Fibroblast of skin of left quadriceps (primary cell): ENCODE measurements at regions not wholly inside any gene's neighbourhood (a gene's known extent, or its start where the extent isn't known, plus 50 kb on each side); places are given as distances from the start of the nearest gene placed in this dataset.
"Not testable (repeated sequence)": the region's sequence is repeated elsewhere in the genome, so short reads cannot be mapped to it uniquely, and the experiment has no call there.

Experiments
- DNase-seq, 2 experiments: peaks; one replicate each; pipeline ENCODE4 v3.0.0-alpha.2; 2013; ENCODE audit warnings: low read depth in 2 of 2

DNA sequence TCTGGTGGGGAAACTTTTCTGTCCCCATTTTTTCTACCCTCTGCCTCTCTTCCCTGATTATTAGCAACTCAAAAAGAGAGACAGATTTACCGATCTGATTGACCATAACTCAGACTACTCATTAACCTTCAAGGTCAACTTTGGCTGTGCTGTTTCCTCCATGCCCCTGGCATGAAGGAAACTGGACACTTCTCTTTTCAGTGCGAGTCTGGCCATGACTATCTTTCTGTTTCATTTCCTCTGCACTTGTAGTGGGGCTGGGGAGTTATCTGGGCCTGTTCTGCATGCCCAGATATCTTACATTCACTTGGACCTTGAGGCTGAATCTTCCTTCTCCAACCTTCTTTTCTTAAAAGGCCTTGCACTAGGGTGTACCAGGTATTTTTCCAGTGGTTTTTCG, 76.9 kb upstream of the SLCO2A1 start:
- no peak for DNase-seq

DNA sequence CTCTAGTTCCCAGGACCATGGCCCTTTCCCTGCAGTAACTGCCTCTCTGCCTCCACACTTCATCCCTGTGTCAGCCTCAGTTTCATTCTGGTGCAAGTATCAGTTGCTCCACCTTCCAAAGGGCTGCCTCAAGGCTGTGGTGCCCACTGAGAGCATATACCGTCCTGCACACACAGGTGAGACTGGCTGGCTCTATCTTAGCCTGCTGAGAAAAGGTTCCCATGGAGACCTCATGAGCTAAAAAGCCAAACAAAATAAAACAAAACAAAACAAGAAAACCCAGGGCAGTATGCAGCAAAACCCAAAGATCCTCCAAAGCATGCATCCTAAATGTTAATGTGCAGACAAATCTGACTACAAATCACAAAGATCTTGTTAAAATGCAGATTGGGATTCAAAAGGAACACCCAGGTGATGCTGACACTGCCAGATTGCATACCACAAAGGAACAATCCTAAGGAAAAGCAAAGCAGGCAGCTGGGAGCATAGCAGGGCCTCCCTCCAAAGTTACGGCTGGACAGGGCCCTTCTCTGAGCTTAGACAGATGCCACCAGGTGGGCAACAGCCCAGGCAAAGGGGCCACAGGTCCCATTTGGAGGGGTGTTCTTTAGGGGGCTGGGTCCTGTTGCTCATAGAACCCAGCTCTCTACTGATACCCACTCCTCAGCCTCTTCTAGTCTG, 76.3 kb upstream of the SLCO2A1 start:
- no peak for DNase-seq

DNA sequence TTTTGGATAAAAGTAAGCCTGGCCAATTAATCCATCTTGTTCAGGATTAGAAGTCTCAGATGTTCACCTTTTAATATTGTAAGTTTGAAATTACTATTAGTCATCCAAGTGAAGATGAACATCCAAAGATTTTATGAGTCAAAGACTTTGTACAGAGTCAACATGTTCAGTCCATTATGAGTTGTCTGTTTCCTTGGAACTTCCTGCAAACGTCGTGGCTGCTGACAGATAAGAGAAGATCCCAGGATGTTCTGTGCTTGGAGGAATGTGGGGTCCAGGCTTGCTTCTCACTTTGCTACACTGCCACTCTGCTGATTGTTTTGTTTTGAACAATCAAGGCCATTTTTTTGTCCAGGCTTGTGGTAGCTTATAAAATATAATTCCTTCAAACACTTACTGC, 74.3 kb upstream of the SLCO2A1 start:
- no peak for DNase-seq

- DNase-seq, result no peak
Observed at GRCh38 chr3:134103470-134103869, 73.7 kb upstream of the SLCO2A1 start.

- no peak for DNase-seq
Observed at GRCh38 chr3:134102976-134103375, 73.3 kb upstream of the SLCO2A1 start.

DNA sequence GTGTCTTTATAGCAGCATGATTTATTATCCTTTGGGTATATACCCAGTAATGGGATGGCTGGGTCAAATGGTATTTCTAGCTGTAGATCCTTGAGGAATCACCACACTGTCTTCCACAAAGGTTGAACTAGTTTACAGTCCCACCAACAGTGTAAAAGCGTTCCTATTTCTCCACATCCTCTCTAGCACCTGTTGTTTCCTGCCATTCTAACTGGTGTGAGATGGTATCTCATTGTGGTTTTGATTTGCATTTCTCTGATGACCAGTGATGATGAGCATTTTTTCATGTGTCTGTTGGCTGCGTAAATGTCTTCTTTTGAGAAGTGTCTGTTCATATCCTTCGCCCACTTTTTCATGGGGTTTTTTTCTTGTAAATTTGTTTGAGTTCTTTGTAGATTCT, 66.5 kb upstream of the SLCO2A1 start:
- not testable (repeated sequence) for DNase-seq

DNA sequence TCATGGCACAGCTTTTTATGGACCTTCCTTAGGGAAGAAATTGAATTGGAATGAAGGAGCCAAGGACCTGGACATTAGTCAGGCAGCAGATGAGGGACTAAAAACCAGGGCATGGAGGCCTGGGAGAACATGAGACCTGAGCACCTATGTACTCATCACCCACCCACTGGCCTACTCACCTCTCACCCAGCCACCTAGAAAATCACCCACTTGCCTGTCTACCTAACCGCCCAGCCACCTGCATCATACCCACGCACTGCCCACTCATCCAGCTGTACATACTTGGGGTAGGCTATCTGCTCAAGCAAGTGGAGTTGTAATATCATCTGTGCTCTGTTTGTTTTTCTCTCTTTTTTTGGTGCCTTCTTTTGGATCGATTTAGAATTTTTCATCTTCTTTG, 65.3 kb upstream of the SLCO2A1 start:
- no peak for DNase-seq

GRCh38 chr3:134094491-134094890, 64.8 kb upstream of the SLCO2A1 start:
- peak; percentile 14 to 24 for DNase-seq

DNA sequence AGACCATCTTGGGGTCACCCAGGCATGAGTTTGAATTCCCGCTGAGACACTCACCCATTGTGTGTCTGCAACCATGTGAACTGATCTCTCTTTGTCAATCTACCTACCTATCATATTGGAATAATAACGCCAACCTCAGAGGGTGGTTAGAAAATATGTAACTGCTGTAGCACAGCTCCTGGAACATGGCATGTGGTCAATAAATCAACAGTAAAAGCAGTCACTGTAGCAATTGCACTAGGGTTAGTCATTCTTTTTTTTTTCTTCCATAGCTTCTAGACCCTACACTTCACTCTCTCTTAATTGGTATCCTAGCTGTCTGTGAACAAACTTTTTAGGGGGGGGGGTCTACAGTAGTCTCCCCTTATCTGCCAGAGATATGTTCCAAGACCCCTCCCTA, 64.2 kb upstream of the SLCO2A1 start:
- DNase-seq, result peak in 1 of 2 experiments; percentile 4

DNA sequence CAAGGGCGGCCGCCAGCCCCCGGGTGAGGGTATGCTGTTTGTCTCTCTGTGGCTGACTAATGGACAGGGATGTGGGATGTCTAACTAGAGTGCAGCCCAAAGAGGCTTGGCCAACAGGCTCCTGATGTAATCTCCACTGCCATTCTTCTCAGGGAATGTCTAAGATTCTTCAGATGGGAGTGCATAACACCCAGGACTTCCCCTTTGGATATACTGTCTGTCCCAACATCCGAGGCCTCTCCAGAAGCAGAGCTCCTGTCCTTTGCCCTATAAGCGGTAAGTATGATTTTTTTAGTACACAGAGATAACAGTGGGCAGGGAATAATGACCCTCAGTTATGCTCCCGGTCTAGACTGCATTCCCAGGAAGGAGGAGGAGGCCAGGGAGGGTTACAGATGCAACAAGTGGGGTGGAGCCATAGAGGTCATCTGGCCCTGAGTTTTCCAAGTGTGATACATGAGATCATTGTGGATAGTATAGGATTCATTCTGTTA, 62.5 kb upstream of the SLCO2A1 start:
- DNase-seq, result no peak

DNA sequence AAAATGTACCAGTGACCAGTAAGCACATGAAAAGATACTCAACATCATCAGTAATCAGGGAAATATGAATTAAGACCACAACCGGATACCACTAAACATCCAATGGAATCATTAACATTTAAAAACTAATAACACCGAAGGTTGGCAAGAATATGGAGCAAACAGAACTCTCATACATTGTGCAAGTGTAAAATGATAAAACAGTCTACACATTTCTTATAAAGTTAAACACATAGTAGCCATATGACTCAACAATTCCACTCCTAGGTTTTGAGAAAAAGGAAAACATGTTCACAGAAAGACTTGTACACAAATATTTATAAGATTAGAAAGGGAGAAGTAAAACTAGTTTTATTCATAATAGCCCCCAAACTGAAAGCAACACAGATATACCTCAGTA, 60.3 kb upstream of the SLCO2A1 start:
- no peak for DNase-seq

GRCh38 chr3:134087060-134087974, 57.6 kb upstream of the SLCO2A1 start:
- DNase-seq, result no peak

DNA sequence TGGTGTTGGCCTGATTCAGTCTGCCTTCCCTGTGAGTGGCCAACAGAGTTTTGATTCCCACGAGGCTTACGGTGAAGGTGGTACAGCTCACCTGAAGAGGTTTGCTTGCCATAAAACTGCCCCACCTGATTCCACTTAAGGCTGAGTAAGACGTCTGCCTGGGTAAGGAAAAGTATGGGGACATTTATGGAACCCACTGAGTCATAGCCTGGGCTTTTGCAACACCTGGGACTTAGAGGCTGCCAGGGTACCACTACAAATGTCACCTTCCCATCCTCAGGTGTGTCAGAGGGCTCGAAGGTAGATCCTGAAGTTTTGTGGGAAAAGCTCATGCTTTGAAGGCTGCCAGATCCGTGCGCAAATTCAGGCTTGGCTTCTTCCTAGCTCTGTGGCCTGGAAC, 56.9 kb upstream of the SLCO2A1 start:
- no peak for DNase-seq

DNA sequence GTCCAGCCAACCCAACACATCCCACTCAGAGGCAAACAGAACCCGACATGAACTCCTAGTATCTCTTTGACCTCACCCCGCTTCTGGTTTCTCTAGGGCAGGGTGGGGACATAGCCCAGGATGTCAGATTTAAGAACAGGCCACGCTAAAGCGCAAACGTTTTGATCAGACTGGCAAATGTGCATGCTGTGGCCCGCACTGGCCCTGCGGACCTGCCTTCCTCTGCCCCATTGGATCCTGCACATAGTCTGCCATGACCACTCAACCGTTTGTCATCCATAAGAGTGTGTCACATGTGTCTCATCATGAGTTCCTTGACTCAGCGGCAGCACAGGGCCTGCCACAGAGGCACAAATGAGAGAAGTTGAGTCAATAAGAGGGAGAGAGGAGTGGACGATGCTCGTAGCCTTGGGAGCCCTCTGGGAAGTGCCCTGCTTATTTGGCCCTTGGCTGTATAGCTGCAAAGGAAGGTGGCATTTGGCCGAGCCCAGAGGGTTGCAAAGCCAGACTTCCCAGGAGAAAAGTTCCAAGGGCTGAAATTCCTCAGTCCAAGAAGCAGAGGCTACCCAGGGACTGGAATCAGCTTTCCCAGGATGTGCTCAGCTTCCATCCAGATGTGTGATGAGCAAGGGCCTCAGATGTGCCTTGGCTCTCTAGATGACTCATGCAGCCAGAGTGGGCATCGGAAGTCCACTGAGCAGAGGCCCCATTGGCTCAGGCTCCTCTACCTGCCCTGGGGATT, 55.5 kb upstream of the SLCO2A1 start:
- DNase-seq, result no peak

DNA sequence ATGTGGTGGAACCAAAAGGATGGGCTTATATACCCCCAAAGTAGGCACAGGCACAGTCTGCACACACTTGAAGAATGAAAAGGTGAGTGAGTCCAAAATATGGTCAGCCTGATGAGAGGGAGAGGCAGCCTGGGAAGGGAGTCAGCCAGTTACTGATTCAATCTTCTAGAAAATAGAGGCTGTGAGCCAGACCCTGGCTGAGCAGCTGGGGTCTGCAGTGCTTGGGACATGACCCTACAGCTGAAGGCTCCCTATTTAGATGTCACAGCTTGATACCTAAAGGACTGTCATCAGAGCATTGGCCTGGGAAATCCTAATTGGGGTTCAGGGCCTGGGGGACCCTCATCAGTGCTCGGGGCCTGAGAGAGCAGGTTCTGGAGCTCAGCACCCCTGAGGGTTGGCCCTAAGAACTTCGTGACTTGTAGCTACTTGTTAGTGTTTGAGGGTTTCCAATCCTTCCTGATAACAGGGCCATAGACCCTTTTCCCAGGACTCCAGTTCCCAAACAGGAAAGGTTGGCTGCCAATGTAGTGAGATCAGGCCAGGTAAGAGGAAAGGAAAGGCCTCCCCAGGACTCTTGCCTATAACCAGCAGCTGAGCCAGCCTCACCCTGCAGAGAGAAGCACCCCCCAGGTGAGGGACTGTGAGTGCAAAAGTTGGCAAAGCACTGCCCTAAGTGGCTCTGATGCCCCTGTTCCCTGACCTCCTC, 54.7 kb upstream of the SLCO2A1 start:
- no peak for DNase-seq

GRCh38 chr3:134083626-134084241, 54.0 kb upstream of the SLCO2A1 start:
- no peak for DNase-seq

DNA sequence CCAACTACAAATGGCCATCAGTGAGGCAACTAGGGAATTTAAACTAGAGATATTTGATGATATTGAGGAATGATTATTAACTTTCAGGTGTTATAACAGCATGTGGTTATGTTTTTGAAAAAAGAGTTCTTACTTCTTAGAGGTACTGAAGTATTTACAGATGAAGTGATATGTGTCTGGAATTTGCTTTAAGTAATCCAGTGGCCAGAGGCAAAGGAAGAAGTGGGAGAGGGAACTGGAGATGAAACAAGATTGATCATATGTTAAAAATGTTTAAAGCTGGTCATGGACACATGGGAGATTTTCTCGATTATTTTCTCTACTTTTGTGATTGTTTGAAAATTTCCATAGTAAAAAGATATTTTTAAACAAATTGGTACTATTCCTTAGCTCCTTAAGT, 53.3 kb upstream of the SLCO2A1 start:
- no peak for DNase-seq

- DNase-seq, result no peak
Observed at GRCh38 chr3:134082582-134082981, 52.9 kb upstream of the SLCO2A1 start.

GRCh38 chr3:134081211-134081610, 51.5 kb upstream of the SLCO2A1 start:
- no peak for DNase-seq

DNA sequence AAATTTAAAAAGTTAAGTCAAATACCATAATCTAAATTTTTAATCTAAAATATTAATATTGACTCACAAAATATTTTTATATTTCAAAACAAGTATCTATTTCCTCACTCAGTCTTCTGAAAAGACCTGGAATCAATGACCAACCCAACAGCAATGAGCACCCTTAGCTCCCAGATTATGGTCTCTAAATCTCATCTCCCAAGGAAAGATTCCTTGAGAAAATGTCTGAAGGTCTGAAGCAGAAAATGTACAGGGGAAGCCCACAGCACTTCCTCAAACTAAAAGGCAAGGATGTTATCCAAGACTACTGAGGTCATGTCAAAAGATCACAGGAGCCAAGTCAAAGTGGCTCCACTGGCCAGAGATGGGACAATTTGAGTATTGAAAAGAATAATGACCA, 51.0 kb upstream of the SLCO2A1 start:
- DNase-seq, result no peak

- DNase-seq, result no peak
Observed at GRCh38 chr3:134079761-134080160, 50.0 kb upstream of the SLCO2A1 start.
